ENCODE measurements at regions not wholly inside any gene's neighbourhood (a gene's known extent, or its start where the extent isn't known, plus 50 kb on each side); places are given as distances from the start of the nearest gene placed in this dataset.

DNA sequence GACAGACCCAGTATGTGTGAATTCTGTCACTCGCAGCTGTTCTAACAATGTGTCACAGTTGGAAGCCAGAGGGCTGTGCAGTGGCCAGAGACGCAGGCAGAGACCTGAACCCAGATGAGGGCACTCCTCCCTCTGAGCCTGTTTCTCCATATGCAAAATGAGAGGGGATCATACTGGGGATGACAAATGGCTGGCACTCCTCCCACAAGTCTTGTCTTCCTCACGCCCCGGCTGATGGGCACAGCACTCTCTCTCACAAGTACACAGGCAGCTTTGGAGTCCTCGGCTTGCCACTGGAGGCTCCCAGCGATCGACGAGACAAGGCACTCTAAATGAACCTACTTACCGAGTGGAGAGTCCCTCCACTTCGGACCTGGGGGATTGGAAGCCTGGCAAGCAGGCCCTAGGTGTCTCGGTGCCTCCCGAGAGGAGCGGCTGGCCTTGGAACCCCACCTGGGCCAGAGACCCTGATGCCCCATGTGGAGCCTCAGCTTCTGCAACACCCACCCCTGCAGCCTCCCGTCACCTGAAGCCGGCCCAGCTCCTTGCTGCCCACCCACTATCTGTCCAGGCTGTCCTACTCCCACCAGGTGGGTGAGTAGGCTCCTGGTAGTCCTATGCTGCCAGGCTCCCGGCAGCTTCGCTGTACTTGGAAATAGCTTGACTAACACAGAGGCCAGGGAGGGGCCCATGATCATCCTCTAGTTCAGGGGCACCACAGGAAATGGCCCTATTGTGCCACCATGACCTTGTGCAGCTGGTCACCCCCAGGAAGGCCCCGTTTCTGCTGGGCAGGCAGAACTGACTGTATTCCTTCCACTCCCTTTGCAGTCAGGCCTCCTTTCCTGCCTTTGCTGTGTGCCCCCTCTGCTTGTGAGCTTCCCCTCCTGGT lies 65.0 kb upstream of the IQSEC1 start:
- WGBS, 2 experiments (ENCODE audit: extremely low coverage in 2 of 2, insufficient read length in 1 of 2), result 80% methylated on average over 2 of the region's 18 CpGs; no CpG with 5 or more reads in 1 of the 2 experiments
- Histone ChIP-seq H2BK15ac (ENCODE audit: low read depth, low read length) (no peak overlapping the region), H4K91ac (ENCODE audit: insufficient read depth, low read depth, low read length) (no peak overlapping the region), H2AK9ac (replicated peaks; ENCODE audit: low read depth, low read length, poor library complexity) (no peak overlapping the region), H3K9me3 (ENCODE audit: control insufficient read depth, insufficient read depth, low read length) (no peaks in the 10 kb centered on the region), H3K4me1 (ENCODE audit: control insufficient read depth, insufficient read depth, low read length) (no peaks in the 10 kb centered on the region), H3K27me3 (ENCODE audit: control insufficient read depth, insufficient read depth, low read length) (peaks cover 2% of the 10 kb centered on the region; the same call in 1 of the 2 replicates), H3K4me3 (ENCODE audit: insufficient read depth, low read depth, low read length) (no peak overlapping the region), H4K5ac (ENCODE audit: low read depth, low read length) (no peak overlapping the region), H4K8ac (ENCODE audit: low read depth in 2 of 2, low read length in 2 of 2) (no peak overlapping the region), H2AK5ac (ENCODE audit: low read depth, low read length) (no peak overlapping the region), H3K36me3 (ENCODE audit: control insufficient read depth, insufficient read depth, low read length) (no peaks in the 10 kb centered on the region), H2BK20ac (ENCODE audit: low read depth, low read length) (no peak overlapping the region), H3K9me1 (ENCODE audit: insufficient read depth, low read length) (no peaks in the 10 kb centered on the region), H2BK120ac (ENCODE audit: low read depth, low read length) (no peak overlapping the region), H2AFZ (replicated peaks; ENCODE audit: low read length, poor library complexity) (no peak overlapping the region), H3K56ac (ENCODE audit: extremely low read depth, insufficient read depth, low read length) (no peak overlapping the region), H3K79me1 (ENCODE audit: low read depth in 1 of 2, low read length in 2 of 2) (no peaks in the 10 kb centered on the region), H3K4ac (ENCODE audit: low read depth, low read length) (no peak overlapping the region), H3K23ac (ENCODE audit: low read depth, low read length) (no peak overlapping the region), H4K20me1 (ENCODE audit: insufficient read depth, low read length) (no peaks in the 10 kb centered on the region), H2BK5ac (ENCODE audit: low read depth, low read length, poor library complexity, severe bottlenecking) (no peak overlapping the region), H3K14ac (replicated peaks; ENCODE audit: low read depth, low read length) (no peak overlapping the region), H3K27ac (ENCODE audit: insufficient read depth, low read length) (no peak overlapping the region), H3K9ac (ENCODE audit: low read depth, low read length) (no peak overlapping the region), H3K4me2 (ENCODE audit: low read depth, low read length) (no peak overlapping the region), H3K18ac (ENCODE audit: low read depth, low read length) (no peak overlapping the region)
- CTCF ChIA-PET, result no interaction called here
- no TSS peak for BruUV-seq (replicated peaks)
- DNase-seq, result no peak
- ATAC-seq (ENCODE audit: low read depth), result no peak
- POLR2A ChIA-PET (ENCODE audit: unreplicated experiment), result no interaction called here
- intact Hi-C loops (cut with micrococcal nuclease) (no loop called here), in situ Hi-C loops (cut with MboI; ENCODE audit: low sequenced_read_pairs) (no loop called here), dilution Hi-C loops (cut with HindIII; ENCODE audit: low sequenced_read_pairs, unreplicated experiment) (no loop called here)
- TF ChIP-seq FOS (IDR thresholded peaks at IDR 0.05; ENCODE audit: low read depth, low read length), result no peak
- no peak for TF ChIP-seq MXI1 (IDR thresholded peaks at IDR 0.05; ENCODE audit: borderline replicate concordance, low read depth, low read length)
- TF ChIP-seq USF2 (IDR thresholded peaks at IDR 0.05; ENCODE audit: low read depth, low read length), result no peak
- TF ChIP-seq MAFK (IDR thresholded peaks at IDR 0.05; ENCODE audit: low read depth, low read length), result no peak
- TF ChIP-seq, protein P1, sequence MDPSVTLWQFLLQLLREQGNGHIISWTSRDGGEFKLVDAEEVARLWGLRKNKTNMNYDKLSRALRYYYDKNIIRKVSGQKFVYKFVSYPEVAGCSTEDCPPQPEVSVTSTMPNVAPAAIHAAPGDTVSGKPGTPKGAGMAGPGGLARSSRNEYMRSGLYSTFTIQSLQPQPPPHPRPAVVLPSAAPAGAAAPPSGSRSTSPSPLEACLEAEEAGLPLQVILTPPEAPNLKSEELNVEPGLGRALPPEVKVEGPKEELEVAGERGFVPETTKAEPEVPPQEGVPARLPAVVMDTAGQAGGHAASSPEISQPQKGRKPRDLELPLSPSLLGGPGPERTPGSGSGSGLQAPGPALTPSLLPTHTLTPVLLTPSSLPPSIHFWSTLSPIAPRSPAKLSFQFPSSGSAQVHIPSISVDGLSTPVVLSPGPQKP (IDR thresholded peaks at IDR 0.05; ENCODE audit: borderline replicate concordance, low read depth, low read length), result no peak
- TF ChIP-seq CEBPB (IDR thresholded peaks at IDR 0.05; ENCODE audit: low read depth, low read length), result no peak
- TF ChIP-seq NFE2L2 (IDR thresholded peaks at IDR 0.05; ENCODE audit: low read depth, low read length), result no peak
- no peak for TF ChIP-seq RAD21 (IDR thresholded peaks at IDR 0.05; ENCODE audit: low read length)
- no peak for TF ChIP-seq RFX5 (IDR thresholded peaks at IDR 0.05; ENCODE audit: low read depth, low read length)
- TF ChIP-seq CHD1 (IDR thresholded peaks at IDR 0.05; ENCODE audit: low read depth, low read length), result no peak
- no peak for TF ChIP-seq CTCF (conservative IDR thresholded peaks at IDR 0.05; ENCODE audit: low read depth, low read length)
